Inflammatory macrophage treated with lipopolysaccharide for 1 hour (primary cell): ENCODE measurements at regions not wholly inside any gene's neighbourhood (a gene's known extent, or its start where the extent isn't known, plus 50 kb on each side); places are given as distances from the start of the nearest gene placed in this dataset.
"Not testable (repeated sequence)": the region's sequence is repeated elsewhere in the genome, so short reads cannot be mapped to it uniquely, and the experiment has no call there.

ENCODE experiments used
- DNase-seq, 2 donors: peaks; one replicate each; pipeline ENCODE4 v3.0.0-alpha.2; 2020 to 2022

DNA sequence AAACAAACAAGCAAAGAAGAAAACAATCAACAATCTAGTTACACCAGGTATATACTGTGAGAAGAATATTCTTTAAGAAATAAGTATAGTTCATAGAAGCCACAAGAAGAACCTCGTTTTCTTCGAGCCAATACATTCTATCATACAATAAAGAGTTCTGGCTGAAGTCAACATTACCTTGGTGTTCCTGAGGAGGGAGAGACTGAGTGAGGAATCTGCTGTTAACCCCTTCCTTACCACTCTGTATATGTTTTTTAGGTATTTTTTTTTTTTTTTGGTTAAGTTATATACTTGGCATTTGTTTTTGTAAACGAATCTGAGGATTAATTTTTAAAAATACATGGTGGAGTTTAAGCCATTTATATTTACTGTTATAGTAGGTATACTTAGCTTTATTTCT is 412.5 kb downstream of the NUP35 start:
- DNase-seq = no peak

DNA sequence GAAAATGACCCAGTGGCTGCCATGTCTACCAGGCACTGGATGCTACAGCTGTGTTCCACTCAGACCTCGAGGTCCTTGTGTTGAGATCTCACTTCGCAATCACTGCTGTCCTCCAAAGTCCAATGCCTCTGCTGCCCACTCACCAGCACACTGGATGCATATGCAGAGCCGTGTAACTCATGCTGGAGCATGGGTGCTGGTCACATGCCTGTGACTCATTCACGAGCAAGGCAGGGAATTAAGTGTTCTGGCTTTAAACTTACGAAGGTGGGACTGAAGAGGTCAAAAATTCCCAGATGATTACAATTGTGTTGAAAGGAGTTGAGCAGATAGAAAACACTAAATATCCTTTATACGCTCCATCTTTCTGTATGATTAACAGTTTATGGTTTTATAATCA is 417.5 kb downstream of the NUP35 start:
- DNase-seq = no peak

DNA sequence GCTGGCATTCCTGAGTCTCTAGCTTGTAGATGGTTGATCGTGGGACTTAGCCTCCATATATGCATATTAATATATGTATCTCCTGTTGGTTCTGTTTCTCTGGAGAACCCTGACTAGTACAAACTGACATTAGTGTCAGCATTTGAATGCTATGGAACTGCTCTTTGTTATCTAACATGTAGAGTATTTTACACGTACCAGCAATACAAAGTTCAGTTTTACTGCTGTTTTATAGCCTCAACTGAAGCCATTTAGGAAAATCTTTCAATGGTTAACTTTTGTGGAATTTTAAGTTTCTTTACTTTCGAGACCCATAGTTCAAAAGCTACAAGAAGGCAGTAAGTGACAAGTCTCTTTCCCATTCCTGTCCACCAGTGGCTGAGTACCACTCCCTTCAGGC is 418.4 kb downstream of the NUP35 start:
- DNase-seq = no peak

DNA sequence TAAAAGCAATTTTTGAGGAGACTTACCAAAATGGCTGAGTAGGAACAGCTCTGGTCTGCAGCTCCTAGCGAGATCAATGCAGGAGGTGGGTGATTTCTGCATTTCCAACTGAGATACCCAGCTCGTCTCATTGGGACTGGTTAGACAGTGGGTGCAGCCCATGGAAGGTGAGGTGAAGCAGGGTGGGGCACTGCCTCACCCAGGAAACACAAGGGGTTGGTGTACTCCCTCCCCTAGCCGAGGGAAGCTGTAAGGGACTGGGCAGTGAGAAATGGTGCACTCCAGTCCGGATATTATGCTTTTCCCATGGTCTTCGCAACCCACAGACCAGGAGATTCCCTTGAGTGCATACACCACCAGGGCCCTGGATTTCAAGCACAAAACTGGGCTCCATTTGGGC is 419.0 kb downstream of the NUP35 start:
- no peak for DNase-seq

DNA sequence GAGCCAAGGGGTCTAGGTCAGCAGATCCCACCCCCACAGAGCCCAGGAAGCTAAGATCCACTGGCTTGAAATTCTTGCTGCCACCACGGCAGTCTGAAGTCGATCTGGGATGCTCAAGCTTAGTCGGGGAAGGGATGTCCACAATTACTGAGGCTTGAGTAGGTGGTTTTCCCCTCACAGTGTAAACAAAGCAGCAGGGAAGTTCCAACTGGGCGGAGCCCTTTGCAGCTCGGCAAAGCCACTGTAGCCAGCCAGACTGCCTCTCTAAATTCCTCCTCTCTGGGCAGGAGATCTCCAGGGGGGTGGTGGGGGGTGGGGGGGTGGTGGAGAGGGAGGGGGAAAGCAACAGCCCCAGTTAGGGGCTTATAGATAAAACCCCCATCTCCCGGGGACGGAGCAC is 419.5 kb downstream of the NUP35 start:
- no peak for DNase-seq

DNA sequence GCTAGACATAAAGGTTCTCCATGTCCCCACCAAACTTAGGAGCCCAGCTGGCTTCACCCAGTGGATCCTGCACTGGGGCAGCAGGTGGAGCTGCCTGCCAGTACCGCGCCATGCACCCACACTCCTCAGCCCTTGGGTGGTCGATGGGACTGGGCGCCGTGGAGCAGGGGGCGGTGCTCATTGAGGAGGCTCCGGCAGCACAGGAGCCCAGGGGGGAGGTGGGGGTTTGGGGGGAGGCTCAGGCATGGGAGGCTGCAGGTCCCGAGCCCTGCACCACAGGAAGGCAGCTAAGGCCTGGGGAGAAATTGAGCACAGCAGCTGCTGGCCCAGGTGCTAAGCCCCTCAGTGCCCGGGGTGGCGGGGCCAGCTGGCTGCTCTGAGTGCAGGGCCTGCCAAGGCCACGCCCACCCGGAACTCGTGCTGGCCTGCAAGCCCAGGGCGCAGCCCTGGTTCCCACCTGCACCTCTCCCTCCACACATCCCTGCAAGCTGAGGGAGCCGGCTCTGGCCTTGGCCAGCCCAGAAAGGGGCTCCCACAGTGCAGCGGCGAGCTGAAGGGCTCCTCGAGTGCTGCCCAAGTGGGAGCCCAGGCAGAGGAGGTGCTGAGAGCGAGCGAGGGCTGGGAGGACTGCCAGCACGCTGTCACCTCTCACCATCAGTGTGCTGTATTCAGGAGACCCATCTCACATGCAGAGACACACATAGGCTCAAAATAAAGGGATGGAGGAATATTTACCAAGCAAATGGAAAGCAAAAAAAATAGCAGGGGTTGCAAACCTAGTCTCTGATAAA is 422.5 kb downstream of the NUP35 start:
- not testable (repeated sequence) for DNase-seq

DNA sequence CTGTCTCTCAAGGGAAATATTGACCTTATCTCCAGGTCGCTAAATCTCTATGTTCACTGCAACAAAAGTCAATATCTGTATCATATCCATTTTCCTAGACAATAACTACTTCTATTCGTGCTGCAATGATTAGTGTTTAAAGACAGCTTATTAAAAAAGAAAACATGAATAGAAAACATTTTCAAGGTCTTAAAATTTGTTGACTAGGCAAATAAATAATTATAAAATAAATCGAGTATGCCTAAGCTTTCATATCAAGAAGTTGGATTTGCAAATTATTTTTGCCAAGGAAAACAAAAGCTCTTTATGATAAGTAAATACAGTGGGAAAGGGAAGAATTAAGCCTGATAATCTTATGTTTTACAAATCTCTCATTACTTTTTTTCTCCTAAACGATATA is 428.5 kb downstream of the NUP35 start:
- no peak for DNase-seq

DNA sequence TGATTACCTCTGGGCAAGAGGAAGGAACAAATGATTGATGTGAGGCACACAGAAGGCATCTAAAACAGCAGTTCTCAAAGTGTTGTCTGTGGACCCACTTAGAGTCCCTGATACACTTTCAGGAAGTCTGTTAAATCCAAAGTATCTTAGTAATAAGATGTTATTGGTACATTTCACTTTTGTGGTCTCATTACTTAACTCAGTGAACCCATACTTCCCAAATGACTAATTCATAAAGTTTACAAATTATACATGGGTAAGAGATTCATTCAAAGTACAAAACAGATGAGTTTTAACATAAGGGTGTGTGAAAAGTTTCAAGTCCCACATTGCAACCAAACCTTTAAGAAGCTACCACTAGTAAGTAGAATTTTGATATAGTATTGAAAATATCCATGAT is 440.5 kb downstream of the NUP35 start:
- DNase-seq = no peak

DNA sequence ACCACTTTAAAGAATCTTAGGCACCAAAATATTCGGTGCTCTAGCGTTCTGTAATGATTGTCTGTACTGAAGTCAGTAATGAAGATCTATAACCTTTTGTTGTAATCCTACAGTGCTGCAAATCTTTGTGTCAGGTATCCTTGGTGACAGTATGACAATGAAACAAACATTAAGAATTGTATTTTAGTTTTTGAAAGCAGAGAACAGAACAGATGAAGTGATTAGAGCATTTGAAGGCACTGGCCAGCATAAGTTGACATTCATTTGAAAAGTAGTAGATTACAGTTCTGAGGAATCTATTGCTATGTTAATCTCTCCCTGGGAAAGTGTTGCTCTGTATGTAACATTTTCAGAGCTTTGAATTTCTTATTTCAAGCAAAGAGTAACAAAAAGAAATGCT is 451.2 kb downstream of the NUP35 start:
- no peak for DNase-seq

DNA sequence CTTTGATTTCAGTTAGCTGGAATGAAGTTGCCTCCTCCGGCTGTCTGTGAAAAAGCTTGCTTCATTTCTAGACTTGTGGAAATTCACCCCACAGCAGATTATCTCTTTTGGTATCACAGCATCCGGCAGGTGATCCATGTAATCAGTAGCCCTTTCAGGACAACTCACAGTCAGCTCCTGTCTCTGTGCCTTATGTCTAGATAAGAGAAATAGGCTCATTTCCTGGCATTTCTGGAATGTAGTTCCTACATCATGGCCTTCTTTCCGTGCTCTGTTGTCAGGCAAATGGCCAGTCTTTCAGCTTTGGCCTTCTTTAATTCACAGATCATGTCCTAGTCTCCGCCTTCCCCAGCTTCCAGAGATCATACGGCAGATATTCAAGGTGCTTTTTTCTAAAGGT is 455.4 kb downstream of the NUP35 start:
- no peak for DNase-seq

DNA sequence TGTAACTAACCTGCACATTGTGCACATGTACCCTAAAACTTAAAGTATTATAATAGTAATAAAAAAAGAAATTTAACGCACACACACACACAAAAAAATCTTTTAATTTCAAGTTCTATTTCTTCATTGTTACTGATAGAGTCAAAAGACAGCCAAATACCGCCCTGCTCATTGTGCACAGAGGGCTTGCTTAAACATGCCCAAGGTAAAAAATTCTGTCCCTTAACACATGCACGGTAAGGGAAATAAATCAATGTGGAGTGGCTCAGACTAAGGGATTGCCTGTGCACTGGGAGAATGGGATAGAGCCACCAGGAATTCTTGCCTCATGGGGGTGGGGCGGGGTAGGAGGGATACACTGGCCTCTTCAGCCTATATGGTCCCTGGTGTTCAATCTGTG is 468.0 kb downstream of the NUP35 start:
- no peak for DNase-seq

DNA sequence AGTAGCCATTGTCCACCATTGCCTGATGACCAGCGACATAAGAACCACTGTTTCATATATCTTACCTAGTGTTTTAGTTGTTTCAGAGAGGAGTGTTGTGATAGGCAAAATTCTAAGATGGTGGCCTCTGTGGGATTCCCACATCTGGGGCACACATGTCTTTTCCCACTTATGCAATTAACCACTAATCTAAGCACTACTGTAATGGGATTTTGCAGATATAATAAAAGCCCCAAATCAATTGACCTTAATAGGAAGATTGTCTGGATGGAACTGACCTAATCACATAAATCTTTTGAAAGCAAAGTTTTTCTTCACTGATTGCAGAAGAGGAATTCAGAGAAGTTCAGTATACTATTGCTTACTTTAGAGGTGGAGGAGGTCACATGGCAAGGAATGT is 469.9 kb downstream of the NUP35 start:
- no peak for DNase-seq

DNA sequence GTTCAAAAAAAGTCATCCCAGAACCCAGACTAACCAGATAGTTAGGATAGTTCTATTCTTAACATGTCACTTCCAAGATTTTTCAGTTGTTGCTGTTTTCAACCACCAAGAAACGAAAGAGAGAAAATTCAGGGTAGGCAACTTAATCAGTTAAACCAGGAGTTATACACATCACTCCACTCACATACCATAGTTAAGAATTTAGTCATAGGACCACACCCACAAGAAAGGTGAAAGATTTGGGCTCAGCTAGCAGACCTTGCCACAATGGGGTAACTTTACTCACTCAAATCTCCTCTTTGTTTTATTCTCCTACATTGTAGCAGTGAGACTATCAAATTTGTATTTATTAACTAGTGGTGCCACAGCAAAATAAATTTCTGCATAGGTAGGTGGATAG is 473.6 kb downstream of the NUP35 start:
- no peak for DNase-seq

DNA sequence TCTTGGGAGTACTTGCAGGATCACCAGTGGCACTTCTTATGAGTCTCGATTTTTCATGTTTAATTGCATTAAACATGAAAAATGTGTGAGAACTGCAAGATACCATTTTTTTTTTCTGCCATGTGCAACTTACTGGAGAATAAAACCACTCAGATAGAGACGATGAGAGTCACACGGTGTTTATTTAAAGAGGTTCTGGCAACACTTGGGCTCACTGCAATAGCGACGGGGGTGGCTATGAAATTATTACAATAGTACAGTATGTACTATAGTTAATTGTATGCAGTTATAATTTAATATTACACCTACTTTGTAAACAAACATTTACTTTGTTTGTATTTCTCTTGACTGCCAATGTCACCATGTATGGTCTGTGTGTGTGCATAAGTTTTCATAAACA is 479.8 kb downstream of the NUP35 start:
- no peak for DNase-seq

DNA sequence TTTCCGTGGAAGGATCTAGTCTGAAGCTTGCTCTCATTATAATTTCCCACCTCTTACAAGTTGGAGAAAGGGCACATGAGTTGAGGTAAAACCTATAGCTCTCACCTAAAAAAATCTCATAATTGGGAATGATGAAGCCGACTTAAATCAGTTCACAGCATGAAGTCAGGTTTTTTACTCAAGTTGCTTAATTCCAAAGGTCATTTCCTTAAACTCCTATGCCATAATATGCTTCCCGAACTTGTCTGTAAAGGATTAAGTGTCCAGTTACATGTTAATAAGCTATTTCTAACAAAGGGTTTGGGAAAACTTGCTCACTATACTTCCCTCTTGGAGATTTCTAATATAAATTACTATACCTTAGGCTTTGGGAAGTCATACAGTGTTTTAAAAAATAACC is 481.2 kb downstream of the NUP35 start:
- no peak for DNase-seq

DNA sequence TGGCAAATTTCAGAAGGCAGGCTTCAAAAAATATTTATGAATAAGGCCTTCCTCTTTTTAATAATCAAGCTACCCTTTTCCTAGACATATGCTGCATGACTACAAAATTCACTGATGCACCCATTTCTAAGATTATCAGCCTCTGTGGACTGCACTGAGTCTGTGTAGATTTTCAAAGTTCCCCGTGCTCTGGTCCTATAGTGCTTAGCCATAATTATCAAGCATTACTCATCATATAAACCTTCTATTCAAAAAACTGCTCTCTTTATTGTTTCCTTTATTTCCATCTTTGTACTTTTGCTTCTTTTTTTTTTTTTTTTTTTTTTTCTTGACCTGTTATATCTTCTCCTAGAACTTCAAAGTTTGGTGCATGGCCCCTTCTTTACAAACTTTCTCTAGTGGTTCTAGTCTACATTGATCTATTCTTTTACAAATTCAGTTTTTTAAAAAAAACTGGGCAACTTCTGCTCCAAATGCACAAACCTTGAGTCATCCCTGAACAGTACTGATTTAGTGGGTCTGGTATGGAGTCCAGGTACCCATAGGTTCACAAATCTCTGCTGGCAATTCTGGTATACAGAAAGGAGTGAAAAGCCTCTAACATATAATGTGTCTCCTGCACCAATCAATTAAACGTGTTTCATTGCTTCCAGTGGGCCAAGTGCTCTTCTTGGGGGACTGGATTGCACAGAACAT is 481.9 kb downstream of the NUP35 start:
- no peak for DNase-seq

DNA sequence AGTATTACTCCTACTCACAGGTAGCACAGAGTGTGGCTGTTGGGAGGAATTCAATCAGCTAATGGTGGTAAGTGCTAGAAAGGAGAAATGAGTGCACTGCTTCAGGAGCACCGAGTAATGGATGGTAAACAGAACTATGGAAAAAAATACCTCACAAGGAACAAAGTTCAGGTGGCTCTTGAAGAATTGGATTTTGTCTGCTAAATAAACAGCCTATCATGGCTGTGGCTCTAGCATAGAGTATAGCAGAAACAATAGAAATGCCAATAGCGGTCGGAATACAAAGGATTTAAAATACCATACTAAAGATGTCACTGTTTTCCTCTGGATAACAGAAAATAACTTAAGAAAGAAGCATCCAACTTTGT is 482.5 kb downstream of the NUP35 start:
- DNase-seq = no peak

DNA sequence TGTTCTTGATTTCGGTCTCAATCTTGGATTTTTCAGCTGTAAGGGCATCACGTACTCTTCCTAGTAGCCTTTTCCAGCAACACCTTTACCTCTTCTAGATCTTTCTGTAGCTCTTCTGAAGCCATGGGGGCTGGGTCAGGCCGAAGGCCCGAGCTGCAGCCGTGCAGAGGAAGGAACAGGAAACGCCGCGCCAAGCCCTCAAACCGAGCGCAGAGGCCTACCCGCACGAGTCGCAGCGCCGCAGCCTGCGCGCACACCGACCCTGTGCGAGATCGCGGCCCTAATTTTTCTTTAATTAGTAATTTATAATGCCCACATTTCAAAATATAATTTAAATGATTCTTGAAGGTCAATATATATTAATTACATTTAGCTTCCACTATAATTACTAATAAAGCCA is 483.8 kb downstream of the NUP35 start:
- DNase-seq = no peak

DNA sequence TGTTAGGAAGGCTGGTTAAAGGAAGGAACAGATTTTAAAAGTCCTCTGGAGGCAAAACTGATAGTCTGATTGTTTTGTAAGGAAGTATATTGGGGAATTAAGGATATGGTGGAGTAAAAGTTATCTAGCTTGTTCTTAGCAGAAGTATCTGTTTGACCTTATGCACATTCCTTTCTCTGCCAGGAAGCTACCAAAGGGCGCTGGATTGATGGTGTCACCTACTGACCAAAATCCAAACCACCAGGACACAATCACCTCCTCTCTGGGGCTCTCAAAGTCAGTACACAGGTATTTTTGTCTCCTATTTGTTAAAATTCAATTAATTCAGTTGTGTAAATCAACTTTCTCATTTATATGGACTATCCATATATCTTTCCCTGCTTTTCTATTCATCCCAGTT is 484.5 kb downstream of the NUP35 start:
- DNase-seq = no peak

DNA sequence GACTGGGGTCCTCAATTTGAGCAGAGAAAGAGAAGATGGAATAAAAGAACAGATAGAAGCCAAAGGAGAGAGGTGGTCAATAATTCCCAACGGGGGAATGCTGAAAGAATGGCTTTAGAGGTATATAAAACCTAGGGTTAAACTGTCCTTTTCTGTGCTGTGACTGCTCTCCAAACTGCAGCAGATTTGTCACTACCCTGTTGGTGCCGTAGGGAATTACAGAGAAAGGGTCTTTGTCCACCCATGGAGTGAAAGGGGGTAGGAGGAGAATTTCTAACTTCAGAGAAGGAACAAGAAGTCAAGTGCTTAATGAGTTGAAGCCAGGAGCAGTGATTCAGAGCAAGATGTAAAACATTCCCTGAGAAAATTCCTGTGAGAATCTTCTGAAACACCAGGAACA is 486.5 kb downstream of the NUP35 start:
- no peak for DNase-seq

DNA sequence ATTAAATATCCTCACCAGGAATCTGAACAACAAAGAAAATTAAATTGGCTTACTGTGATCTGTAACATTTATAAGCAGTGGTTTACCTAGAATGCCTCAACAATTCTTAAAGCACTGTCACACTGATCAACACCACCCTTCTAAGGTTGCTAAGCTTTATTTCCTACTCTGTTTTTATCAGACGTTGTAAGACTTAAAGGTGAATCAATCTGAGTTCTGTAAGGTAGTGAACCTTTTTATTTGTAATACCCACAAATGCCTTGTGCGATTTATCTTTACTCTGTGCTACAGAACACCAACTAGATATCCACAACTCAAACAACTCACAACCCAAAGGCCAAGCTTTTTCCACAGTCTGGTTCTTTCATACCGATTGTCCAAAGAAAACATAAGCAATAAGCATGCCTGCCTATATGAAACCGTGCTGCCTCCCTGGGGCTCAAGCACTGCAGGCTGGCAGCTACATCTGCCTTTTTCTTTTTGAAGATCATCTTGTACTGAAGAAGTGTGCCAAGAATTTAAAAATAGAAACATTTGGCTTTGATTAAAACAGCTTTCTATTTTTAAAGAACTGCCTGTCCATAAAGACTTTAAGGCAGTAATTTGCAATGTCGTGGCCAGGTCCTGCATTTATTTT is 490.7 kb downstream of the NUP35 start:
- DNase-seq = no peak

DNA sequence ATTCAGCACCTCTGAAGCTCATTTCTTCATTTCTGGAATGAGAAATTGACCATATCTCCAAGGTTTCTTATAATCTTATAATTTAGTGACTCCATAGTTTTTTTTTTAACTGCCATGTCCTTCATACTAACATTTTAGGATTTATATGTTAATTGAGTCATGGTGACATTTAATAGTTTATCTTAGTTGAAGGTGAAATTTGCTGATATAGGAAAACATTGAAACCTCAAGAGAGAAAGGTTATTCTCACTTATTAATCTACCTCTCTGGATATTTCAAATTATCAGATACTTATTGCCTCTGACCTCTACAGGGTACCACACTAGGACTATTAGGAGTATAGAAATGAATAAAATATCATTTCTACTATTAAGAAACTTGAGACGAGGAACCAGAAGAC is 499.0 kb downstream of the NUP35 start:
- DNase-seq = no peak

DNA sequence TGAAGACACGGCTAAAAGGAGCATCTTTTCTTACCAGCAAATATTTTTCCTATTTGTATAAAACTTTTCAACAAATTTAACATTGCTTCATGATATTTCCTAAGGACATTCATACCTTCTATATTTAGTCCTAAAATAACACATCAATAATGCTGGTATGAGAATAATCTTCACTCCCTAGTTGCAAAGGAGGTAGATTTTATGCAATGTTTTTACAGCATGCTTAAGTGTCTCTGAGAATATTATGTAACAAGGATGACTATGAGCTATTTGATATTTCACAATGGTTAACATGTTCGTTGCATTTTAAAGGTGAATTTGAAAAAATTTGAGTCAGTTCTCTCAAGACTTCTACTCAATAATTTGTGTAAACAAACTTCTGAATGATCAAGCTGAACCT is 506.7 kb downstream of the NUP35 start:
- DNase-seq = no peak

DNA sequence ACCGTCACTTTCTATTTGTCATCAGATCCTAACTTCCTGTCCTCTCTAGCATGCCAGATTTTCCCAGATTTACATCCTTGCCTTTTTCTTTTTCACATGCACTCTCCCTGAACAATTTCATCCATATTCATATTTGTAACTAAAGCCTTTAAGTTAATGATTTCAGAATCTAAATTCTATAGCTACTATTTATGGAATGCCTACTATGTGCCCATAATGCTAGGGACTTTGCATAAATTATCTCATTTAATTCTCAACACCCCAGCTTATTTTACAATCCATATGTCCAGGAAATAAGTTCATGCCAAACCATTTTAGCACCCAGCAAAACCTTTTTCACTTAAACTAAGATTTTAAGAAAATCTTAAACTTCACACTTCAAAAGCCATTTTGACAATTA is 531.9 kb downstream of the NUP35 start:
- no peak for DNase-seq

DNA sequence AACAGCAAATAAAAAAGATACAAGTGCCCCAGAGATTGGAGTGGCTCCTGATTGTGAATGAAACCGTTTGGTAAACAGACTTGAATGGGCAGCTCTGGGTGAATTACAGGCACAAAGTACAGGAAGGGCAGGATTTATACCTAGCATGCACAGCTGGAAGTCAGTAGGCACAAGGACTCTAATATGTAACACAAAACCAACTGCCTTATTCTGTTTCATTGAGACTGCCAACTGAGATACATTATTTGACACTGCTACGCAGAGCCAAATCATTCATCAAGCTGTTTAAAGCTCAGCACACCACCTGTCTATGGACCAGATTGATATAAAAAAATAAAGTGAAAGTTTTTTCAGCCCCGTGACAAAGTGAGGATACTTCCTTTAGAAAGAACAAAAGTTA is 541.2 kb downstream of the NUP35 start:
- DNase-seq = no peak
